Testis (tissue), 2 donors: ENCODE measurements at regions not wholly inside any gene's neighbourhood (a gene's known extent, or its start where the extent isn't known, plus 50 kb on each side); places are given as distances from the start of the nearest gene placed in this dataset.

ENCODE experiments used
- DNase-seq: peaks from one replicate; pipeline ENCODE4 v3.0.0-alpha.2; 2019
- H3K27ac ChIP-seq, 2 donors: fragments of 200-600 bp; sonication (generic); one replicate each; pipeline ENCODE4 v1.5.1; 2019
- H3K27me3 ChIP-seq: fragments of 200-600 bp; sonication (generic); one replicate; pipeline ENCODE4 v1.5.1; 2019
- H3K36me3 ChIP-seq: fragments of 200-600 bp; sonication (generic); one replicate; pipeline ENCODE4 v1.5.1; 2017; ENCODE audit warnings: low read depth; ENCODE audit errors: missing control alignments
- H3K4me1 ChIP-seq: fragments of 200-600 bp; sonication (generic); one replicate; pipeline ENCODE4 v1.5.1; 2019
- H3K4me3 ChIP-seq, 2 donors: fragments of 200-600 bp; sonication (generic); one replicate each; pipeline ENCODE4 v1.5.1; 2017 to 2019
- H3K9me3 ChIP-seq: fragments of 200-600 bp; sonication (generic); one replicate; pipeline ENCODE4 v1.5.1; 2017
- POLR2A ChIP-seq: fragments of 450-650 bp; IDR thresholded peaks from one replicate; pipeline ENCODE4 v1.6.1; 2017; ENCODE audit warnings: antibody characterized with exemption, mild to moderate bottlenecking, moderate library complexity
- WGBS, 2 donors: methylation state at CpG; one replicate each; pipeline ENCODE4 v1.1.5; 2018; 5-methylcytosine and 5-hydroxymethylcytosine counted together
- intact Hi-C: fragments of 100-400 bp; cut with DNase I; formaldehyde crosslinking; loops from one replicate; pipeline ENCODE4 v1.15.1; 2023; ENCODE audit warnings: low total_unique reads
- TF ChIP-seq, protein P1 (sequence below), 3 experiments: fragments of 450-650 bp in 2 of 3; fragments of 200-600 bp in 1 of 3; sonication (generic) in 1 of 3; IDR thresholded peaks; one replicate each; pipeline ENCODE4 v1.5.1; 2016 to 2019; ENCODE audit warnings: antibody characterized with exemption in 3 of 3, mild to moderate bottlenecking in 2 of 3, moderate library complexity in 1 of 3

DNA sequence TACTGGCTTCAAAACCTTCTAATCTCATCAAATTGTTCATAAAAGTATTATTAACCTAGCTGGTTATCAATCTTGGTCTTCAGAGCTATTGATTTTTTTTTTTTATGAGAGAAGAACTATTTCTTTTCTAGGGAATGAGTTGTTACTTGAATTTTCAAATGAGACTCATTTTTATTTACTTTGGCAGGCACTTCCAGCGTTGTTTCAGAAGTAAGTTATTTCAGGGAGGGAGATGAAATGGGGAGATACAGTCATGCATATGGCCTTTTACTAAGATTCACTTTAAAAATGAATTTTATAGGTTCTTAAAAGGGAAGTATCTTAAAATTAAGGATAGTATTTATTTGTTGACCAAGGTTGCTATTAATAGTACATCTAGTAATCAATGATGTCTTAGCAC, 129.6 kb downstream of the IZUMO3 start:
- intact Hi-C loops: no loop called here
- whole genome bisulfite sequencing, 2 donors: 59 to 68% methylated on average over 1 of the region's 1 CpG
- Histone ChIP-seq H3K36me3 (no peaks in the 10 kb centered on the region), H3K4me1 (no peaks in the 10 kb centered on the region), H3K27ac (no peak overlapping the region), H3K4me3 (no peak overlapping the region), H3K27me3 (no peaks in the 10 kb centered on the region), H3K9me3 (no peaks in the 10 kb centered on the region)
- no peak for TF ChIP-seq POLR2A
- no peak for DNase-seq

- intact Hi-C loops: no loop called here
- Histone ChIP-seq H3K27me3 (no peaks in the 10 kb centered on the region), H3K36me3 (no peaks in the 10 kb centered on the region), H3K4me1 (no peaks in the 10 kb centered on the region), H3K4me3 (no peak overlapping the region), H3K9me3 (no peaks in the 10 kb centered on the region), H3K27ac (no peak overlapping the region)
- no peak for TF ChIP-seq POLR2A
- TF ChIP-seq, protein P1, sequence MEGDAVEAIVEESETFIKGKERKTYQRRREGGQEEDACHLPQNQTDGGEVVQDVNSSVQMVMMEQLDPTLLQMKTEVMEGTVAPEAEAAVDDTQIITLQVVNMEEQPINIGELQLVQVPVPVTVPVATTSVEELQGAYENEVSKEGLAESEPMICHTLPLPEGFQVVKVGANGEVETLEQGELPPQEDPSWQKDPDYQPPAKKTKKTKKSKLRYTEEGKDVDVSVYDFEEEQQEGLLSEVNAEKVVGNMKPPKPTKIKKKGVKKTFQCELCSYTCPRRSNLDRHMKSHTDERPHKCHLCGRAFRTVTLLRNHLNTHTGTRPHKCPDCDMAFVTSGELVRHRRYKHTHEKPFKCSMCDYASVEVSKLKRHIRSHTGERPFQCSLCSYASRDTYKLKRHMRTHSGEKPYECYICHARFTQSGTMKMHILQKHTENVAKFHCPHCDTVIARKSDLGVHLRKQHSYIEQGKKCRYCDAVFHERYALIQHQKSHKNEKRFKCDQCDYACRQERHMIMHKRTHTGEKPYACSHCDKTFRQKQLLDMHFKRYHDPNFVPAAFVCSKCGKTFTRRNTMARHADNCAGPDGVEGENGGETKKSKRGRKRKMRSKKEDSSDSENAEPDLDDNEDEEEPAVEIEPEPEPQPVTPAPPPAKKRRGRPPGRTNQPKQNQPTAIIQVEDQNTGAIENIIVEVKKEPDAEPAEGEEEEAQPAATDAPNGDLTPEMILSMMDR (IDR thresholded peaks at IDR 0.05): no peak
- DNase-seq: no peak
- 71 to 75% methylated on average over 2 of the region's 2 CpGs for WGBS, 2 donors
Measured at GRCh38 chr9:24413651-24414050, 132.0 kb downstream of the IZUMO3 start.

DNA sequence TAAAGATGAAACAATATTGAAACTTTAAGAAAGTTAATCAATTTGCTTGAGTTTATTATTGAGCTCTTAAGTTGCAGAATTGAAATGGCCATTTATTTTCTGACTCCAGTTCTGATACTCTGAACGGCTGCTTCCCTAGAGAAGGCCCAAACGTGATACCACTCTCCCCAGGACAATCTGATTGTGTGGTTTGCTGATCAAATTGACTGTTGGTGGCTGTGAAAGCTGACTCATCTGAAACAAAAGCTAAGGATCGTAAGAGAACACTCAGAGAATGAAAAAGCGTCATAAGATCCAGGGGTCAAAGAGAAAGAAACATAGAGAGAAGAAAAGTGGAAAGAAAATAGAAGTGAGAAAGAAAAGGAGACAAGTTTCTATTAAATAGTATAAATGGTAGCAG, 147.2 kb downstream of the IZUMO3 start:
- H3K27me3 ChIP-seq: no peaks in the 10 kb centered on the region
- no peaks in the 10 kb centered on the region for H3K9me3 ChIP-seq
- no peaks in the 10 kb centered on the region for H3K4me1 ChIP-seq
- DNase-seq: no peak
- 74 to 79% methylated on average over 4 of the region's 4 CpGs for WGBS, 2 donors
- no peak overlapping the region for H3K27ac ChIP-seq
- intact Hi-C loops: no loop called here
- no peaks in the 10 kb centered on the region for H3K36me3 ChIP-seq
- TF ChIP-seq POLR2A: no peak
- TF ChIP-seq, protein P1 (IDR thresholded peaks at IDR 0.05): no peak
- H3K4me3 ChIP-seq: no peak overlapping the region

- H3K27me3 ChIP-seq: no peaks in the 10 kb centered on the region
- TF ChIP-seq, protein P1 (IDR thresholded peaks at IDR 0.05): no peak
- TF ChIP-seq POLR2A: no peak
- no peaks in the 10 kb centered on the region for H3K9me3 ChIP-seq
- intact Hi-C loops: no loop called here
- no peak for DNase-seq
- 87 to 100% methylated on average over 3 to 4 of the region's 4 CpGs for WGBS, 2 donors
- no peaks in the 10 kb centered on the region for H3K4me1 ChIP-seq
- no peak overlapping the region for H3K27ac ChIP-seq
- H3K36me3 ChIP-seq: no peaks in the 10 kb centered on the region
- no peak overlapping the region for H3K4me3 ChIP-seq
Measured at GRCh38 chr9:24391095-24391494, 154.6 kb downstream of the IZUMO3 start.

DNA sequence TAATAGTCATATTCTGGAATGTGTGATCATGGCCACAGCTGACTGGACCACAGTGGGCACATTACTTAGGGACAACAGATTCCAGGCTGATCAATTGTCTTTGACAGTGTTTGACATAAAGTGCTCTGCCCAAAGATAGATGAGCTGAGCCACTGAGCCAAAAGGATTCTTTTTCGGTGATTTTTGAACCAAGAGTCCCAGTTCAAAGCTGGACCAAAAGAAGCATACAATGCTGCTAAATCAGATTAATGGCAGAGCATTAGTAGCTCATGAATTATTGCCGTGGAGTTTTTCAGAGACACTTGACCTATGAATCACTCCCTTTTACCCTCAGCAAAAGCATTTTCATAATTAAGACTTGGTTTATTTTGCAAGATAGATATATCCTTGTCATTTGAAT, 160.6 kb downstream of the IZUMO3 start:
- Histone ChIP-seq H3K4me1 (no peaks in the 10 kb centered on the region), H3K27ac (no peak overlapping the region), H3K4me3 (no peak overlapping the region), H3K27me3 (no peaks in the 10 kb centered on the region), H3K9me3 (no peaks in the 10 kb centered on the region), H3K36me3 (no peaks in the 10 kb centered on the region)
- DNase-seq: no peak
- intact Hi-C loops: no loop called here
- 69 to 79% methylated on average over 2 of the region's 2 CpGs for WGBS, 2 donors
- TF ChIP-seq, protein P1 (IDR thresholded peaks at IDR 0.05): no peak
- TF ChIP-seq POLR2A: no peak
